Hepatic stellate cell (primary cell): ENCODE measurements at regions not wholly inside any gene's neighbourhood (a gene's known extent, or its start where the extent isn't known, plus 50 kb on each side); places are given as distances from the start of the nearest gene placed in this dataset.
"Not testable (repeated sequence)": the region's sequence is repeated elsewhere in the genome, so short reads cannot be mapped to it uniquely, and the experiment has no call there.

ENCODE experiments used
- DNase-seq: peaks from one replicate; pipeline ENCODE4 v3.0.0; 2011; ENCODE audit warnings: low spot score

GRCh38 chr13:65500481-65500880 lies 1729.7 kb downstream of the PCDH9 start:
- DNase-seq: no peak

DNA sequence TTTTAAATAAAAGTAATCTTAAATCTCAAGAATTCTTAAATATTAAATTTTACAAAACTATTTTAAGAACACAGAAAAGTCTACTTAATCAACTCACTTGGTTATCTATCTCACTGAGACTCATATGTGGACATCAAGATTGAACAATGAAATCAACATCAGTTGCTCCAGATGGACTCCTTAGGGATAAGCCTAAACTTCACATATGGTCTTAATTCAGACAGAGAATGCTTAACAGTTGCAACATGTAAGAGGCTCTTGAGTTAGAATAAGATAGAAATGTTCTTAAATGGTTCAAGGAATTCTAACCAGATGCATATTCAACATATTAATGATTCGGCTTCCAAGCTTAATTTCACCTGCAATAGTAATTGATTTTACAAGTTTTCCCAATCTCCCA lies 1730.9 kb downstream of the PCDH9 start:
- no peak for DNase-seq

GRCh38 chr13:65497265-65497664 lies 1732.9 kb downstream of the PCDH9 start:
- DNase-seq: peak; percentile 1

DNA sequence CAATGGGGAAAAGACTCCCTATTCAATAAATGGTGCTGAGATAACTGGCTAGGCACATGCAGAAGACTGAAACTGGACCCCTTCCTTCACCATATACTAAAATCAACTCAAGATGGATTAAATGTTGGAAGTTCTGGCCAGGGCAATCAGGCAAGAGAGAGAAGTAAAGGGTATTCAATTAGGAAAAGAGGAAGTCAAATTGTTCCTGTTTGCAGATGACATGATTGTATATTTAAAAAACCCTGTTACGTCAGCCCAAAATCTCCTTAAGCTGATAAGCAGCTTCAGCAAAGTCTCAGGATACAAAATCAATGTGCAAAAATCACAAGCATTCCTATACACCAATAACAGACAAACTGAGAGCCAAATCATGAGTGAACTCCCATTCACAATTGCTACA lies 1739.4 kb downstream of the PCDH9 start:
- not testable (repeated sequence) for DNase-seq

DNA sequence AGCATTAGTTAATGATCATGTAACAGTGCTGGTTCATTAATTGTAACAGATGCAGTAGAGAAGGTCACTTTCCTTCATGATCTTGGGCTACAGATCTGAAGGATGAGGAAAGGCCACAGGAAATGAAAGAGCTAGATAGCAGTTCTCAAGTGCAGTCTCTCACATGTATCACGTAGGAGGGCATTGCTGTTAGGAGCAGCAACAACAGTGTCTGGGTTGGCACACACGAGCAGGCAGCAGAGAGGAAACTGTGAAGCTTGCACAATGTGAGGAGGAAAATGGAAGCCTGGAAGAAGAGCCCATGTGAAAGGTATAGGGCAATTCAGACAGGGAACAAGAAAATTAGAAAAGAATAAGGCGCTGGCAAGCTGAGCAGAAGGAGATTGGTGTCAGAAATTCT lies 1741.5 kb downstream of the PCDH9 start:
- no peak for DNase-seq

DNA sequence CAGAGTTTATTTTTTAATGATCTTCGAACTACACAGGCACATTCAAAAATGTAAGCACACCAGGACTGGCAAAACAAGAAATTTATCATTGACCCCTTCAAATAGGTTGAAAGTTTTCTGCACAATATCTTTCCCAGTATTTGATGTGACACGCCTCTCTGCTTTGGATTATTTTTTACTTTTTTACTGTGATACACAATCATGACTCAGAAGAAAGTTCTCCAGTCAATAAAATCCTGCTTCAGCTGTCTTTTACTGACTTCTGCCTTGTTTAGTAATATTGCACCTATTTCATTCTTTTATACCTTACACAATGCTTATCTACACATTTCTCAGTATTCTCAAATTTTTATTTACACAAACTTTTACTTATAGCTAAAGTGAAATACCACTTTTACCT lies 1750.4 kb downstream of the PCDH9 start:
- DNase-seq: no peak

GRCh38 chr13:65473196-65473595 lies 1756.9 kb downstream of the PCDH9 start:
- no peak for DNase-seq

GRCh38 chr13:65472336-65472735 lies 1757.8 kb downstream of the PCDH9 start:
- no peak for DNase-seq

- no peak for DNase-seq
These were observed 1759.4 kb downstream of the PCDH9 start for GRCh38 chr13:65470781-65471180.

- no peak for DNase-seq
These were observed 1761.5 kb downstream of the PCDH9 start for GRCh38 chr13:65468628-65469027.

GRCh38 chr13:65461590-65461989 lies 1768.5 kb downstream of the PCDH9 start:
- no peak for DNase-seq

DNA sequence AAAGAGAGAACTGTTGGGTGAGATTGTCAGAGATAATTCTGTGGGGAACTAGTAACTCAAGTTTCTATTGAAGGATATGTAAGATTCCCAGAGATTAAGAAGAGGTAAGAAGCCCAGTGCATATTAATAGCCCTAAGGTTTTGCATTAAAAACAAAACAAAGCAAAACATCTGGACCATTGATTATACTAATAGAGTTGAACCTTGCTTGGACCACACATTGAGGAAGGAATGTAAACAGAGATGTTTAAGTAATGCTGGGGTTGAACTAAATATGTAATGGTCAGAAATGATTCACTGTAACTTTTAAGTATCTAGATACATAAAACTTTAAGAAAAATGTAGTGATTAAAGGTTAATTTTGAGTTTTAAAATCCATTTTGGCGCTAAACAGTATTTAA lies 1770.0 kb downstream of the PCDH9 start:
- DNase-seq: no peak

DNA sequence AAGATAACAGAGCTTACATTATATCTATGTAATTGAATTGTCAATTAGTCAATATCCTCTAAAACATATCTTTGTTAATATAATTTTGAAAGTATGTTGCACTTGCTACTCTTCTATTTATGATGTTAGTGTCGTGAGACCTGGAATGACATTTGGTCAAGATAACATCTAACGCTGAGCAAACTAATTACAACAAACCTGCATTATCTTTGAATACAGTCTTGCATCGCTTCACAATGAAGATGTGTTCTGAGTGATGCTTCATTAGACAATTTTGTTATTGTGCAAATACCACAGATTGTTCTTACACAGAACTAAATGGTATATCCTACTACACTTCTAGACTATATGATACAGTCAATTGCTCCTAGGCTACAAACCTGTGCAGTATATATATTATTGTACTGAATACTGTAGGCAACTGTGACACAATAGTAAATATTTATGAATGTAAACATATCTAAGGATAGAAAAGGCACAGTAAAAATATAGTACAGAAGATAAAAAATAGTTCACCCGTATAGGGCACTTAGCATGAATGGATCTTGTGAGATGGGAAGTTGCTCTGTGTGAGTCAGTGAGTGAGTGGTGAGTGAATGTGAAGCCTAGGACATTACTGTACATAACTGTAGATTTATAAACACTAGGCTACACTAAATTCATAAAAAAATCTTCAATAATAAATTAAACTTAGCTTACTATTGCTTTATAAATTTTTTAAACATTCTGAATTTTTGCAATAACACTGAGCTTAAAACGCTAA lies 1773.8 kb downstream of the PCDH9 start:
- no peak for DNase-seq

DNA sequence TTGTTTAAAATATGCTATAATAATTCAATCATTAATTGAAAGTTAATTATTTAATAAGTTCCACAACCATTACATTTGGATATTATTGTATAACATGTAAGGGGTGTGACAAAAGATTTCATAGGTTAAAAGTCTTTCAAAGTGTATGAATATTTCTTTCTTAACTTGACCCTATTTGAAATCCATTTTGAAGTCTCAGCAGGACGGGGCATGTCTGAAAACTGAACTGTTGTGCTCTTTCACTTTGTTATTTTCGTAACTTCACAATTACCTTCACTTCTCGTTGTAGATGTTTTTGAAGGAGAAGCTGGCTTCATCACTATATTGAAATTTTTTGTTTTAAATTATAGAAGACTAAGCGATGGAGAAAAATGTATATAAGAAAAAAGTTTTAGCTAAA lies 1775.7 kb downstream of the PCDH9 start:
- DNase-seq: no peak

DNA sequence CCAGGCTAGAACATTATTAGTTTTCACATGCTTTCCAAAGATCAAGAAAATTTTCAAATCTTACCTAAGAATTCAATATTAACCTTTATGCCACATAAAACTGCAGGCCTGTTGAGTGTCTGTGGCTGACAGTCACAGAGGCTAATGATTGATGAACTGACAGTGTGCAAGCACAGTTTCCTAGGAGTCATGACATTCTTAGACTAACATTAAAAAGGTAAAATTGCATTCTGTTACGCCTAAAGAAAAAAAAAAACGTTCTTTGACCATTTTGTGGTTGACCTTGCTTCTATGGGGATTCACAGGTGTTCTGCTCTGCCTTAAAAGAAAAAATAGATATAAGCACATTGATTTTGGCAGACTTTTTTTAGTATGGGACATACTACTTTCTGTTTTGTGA lies 1776.2 kb downstream of the PCDH9 start:
- no peak for DNase-seq

DNA sequence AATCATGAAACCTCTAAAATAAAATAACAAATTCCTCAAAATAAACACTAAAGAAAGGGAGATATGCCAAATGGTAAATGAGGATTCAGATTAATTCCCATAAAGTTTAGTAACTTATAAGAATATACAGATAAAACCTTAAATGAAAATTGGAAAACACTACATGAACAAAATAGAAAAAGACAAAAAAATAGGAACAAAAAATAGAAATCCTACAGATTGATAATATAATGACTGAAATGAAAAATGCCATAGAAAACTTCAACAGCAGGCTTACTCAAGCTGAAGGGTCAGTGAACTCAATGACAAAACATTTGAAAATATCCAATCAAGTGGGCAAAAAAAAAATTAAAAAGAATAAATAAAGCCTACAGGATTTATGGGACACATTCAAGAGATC lies 1784.8 kb downstream of the PCDH9 start:
- no peak for DNase-seq

GRCh38 chr13:65435590-65435989 lies 1794.5 kb downstream of the PCDH9 start:
- DNase-seq: no peak

DNA sequence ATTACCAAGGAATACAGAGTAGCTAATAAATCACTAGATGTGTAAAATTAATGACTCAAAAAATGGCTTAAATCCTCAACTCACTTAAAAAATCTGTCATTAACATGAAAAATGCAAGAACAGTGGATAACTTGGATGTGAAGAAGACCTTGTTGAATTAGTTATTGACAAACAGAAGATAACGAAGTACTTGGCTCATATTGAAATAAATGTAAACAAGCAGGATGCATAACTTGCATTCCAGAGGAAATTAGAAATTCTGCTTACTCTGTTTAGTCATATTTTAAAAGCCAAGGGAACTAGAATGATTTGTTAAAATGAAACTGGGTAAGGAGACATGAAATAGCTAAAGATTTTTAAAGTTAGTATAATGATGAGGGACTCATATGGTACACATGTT lies 1812.2 kb downstream of the PCDH9 start:
- no peak for DNase-seq

GRCh38 chr13:65416784-65417183 lies 1813.4 kb downstream of the PCDH9 start:
- no peak for DNase-seq

- DNase-seq: no peak
These were observed 1815.9 kb downstream of the PCDH9 start for GRCh38 chr13:65414187-65414586.

DNA sequence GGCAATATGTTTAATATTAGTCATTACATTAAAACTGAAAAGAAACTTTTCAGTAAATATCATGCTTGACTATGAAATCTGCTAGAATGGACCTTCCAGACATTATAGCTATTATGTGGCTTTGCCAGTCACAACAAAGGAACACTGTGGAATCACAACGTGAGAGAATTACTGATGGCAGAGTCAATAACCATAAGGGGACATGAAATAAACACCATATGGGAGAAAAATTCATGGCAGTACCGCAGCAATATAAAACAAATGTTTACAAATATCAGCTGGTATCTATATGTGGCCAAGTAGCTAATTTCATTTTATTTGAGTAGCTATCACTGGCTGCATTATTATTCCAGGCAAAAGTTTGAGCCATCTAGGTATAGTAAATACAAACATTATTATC lies 1818.6 kb downstream of the PCDH9 start:
- no peak for DNase-seq

- DNase-seq: no peak
These were observed 1819.3 kb downstream of the PCDH9 start for GRCh38 chr13:65410791-65411190.

- no peak for DNase-seq
These were observed 1828.8 kb downstream of the PCDH9 start for GRCh38 chr13:65401315-65401714.

GRCh38 chr13:65400702-65401101 lies 1829.4 kb downstream of the PCDH9 start:
- DNase-seq: no peak
